Stomach (tissue), 4 donors: ENCODE measurements at regions not wholly inside any gene's neighbourhood (a gene's known extent, or its start where the extent isn't known, plus 50 kb on each side); places are given as distances from the start of the nearest gene placed in this dataset.

Experiments used
- CTCF ChIP-seq, 7 experiments: fragments of 450-650 bp in 4 of 7; fragments of 200-600 bp in 3 of 7; sonication (generic) in 3 of 7; IDR thresholded peaks; one replicate each; pipeline ENCODE4 v1.5.1; 2016 to 2019; ENCODE audit warnings: antibody characterized with exemption in 7 of 7, control low read depth in 2 of 7, mild to moderate bottlenecking in 1 of 7
- EP300 ChIP-seq: sonication (generic); formaldehyde crosslinking; IDR thresholded peaks from one replicate; pipeline ENCODE4 v1.6.1; 2017; ENCODE audit warnings: antibody characterized with exemption
- POLR2A ChIP-seq, 4 donors: fragments of 450-650 bp; IDR thresholded peaks; one replicate each; pipeline ENCODE4 v1.6.1; 2016; ENCODE audit warnings: antibody characterized with exemption in 4 of 4, control low read depth in 2 of 4, mild to moderate bottlenecking in 1 of 4, moderate library complexity in 1 of 4
- POLR2AphosphoS5 ChIP-seq, 3 donors: sonication (generic); formaldehyde crosslinking; IDR thresholded peaks; one replicate each; pipeline ENCODE4 v1.6.1; 2016; ENCODE audit warnings: antibody characterized with exemption in 3 of 3

DNA sequence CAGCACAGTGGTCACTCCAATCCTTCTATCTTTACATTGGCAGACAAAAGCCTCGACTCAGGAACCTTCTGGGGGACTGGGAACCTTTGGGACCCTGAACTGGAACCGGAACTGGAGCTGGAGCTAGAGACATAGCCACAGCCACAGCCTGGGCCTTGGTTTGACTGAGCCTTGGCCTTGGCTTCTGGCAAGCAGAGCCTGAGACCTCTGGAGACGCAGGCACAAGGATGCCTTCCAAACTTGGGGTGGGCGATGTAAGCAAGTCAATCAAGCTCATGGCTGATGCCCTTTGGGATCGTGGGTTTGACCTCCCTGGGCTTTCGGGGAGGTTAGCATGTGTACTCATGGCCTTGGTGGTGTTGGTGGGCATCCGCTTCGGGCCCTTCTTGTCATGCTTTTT lies 619.3 kb downstream of the MBD2 start:
- TF ChIP-seq CTCF (IDR thresholded peaks at IDR 0.05), result no peak
- no peak for TF ChIP-seq POLR2A (IDR thresholded peaks at IDR 0.05)
- TF ChIP-seq POLR2AphosphoS5 (IDR thresholded peaks at IDR 0.05), result no peak
- no peak for TF ChIP-seq EP300
